CD4-positive, alpha-beta T cell treated with Interferon gamma for 1 hour (primary cell): ENCODE measurements at regions not wholly inside any gene's neighbourhood (a gene's known extent, or its start where the extent isn't known, plus 50 kb on each side); places are given as distances from the start of the nearest gene placed in this dataset.

Source experiments
- DNase-seq: peaks from one replicate; pipeline ENCODE4 v3.0.0-alpha.2; 2020

DNA sequence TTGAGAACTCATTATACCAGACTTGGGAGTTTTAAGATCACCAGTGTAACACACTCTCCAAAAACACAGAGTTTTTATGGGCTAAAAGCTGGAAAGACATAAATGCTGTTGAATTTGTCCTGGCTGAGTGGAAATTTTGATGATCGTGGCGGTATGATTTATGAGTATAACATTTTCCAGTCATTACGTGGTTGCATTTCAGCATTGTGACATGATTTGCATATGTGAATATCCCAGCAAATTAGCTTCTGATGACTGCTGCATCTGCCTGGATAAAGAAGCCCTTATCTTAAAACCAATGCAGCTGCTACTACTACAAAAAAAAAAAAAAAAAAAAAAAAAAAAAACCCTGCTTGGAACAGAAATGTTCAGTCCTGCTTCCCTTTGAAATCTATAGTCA lies 850.9 kb downstream of the TFAP2A start:
- no peak for DNase-seq

DNA sequence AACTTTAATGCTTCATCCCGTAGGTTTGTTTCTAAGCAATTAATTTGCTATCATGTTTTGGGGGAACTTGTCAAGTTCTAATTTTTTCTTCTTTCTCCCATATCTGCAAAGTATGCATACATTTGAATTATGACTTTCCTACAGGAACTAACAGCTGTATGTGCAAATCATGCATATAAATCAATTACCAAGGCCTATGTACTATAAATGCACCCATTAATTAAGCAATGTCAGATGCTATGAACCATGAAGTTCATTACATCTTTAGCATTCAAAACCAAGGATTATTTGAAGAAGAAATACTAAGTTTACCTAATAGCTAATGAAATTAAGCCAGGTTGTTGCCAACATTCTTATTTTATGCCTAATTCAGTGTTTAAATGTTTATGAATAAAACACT lies 851.3 kb downstream of the TFAP2A start:
- no peak for DNase-seq

DNA sequence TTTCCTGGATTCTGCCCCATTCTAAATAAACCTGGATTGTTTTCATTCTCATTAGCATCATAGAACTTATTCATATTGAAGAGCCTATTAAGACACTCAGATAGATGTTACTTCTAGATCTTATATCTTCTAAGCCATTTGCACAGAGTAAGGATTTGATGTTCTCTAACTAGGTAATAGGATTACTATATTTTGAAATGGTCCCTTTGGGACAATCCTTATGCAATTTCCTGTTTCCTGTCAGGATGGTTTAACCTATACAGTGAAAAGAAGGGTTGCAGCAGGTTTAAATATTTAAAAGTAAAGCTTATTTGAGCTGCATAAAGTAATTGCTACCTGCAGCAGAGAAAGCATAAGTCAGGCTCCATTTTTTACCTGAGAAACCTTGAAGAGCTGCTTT lies 860.1 kb downstream of the TFAP2A start:
- DNase-seq, result no peak

DNA sequence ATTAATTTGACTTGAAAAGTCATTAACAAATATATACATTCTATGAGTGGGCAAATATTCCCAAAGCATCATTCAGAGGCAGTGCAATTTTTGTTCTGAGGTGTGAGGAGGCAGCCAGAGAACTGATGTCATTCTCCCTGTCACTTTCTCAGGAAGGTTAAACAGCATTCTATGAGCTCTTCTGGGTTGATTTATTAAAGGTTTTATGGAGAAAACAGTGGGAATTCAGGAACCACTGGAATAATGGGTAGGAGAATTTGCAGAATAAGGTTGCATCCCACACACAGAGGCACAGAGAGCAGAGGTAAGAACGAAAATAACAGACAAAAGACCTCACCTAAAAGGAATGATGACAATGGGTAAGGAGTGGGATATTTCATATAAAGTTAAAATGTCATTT lies 860.6 kb downstream of the TFAP2A start:
- DNase-seq, result no peak

DNA sequence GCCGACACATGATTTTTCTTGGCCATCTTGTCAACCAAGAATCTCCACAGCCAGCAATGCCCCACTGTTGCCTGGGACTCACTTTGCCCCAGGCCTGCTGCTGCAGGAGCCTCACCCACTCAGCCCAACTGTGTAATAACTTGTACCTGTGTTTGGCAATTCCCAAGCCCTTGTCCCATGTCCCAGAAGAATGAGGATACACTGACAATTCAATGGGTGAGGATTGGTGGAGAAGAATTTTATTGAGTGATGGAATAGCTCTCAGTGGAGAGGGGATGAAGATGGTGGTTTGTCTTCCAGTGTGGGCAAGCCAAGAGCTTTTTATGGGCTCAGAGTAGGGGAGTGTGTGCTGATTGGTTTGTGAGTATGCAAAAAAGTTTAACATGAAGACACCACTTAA lies 861.9 kb downstream of the TFAP2A start:
- no peak for DNase-seq

DNA sequence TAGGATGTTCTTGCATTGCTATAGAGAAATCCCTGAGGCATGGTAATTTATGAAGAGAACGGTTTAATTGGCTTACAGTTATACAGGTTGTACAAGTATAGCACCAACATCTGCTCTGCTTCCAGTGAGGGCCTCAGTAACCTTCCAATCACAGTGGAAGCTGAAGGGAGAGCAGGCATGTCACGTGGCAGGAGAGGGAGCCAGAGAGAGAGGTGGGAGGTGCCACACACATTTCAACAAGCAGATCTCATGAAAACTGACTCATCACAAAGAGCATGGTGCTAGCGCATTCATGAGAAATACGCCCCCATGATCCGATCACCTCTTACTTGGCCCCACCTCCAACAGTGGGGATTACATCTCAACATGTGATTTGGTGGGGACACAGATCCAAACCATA lies 871.2 kb downstream of the TFAP2A start:
- DNase-seq, result no peak

DNA sequence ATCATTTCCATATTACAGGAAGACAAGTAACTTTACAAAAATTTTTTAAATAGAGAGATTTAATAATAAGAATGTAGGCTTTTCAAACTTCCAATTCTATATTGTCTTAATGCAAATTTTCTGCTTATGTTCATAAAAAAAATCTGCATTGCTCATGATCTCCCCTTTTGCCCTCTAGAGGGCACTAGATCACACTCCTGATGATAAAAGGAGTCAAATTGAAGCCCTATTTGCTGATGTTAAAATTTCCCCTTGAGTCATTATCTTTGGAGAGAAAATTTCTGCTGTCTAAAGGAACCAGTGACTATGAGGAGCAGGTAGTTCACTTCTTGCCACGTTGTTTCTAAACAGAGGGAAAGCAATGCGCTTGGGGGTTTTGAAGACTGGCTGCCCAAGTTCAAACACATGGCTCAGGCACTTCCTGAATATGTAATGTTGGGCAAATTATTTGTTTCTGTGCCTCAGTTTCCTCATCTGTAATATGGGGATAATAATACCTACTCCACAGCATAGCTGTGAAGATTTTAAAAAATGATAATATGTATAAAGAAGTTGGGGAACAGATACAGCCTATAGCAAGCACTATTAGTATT lies 874.2 kb downstream of the TFAP2A start:
- no peak for DNase-seq

DNA sequence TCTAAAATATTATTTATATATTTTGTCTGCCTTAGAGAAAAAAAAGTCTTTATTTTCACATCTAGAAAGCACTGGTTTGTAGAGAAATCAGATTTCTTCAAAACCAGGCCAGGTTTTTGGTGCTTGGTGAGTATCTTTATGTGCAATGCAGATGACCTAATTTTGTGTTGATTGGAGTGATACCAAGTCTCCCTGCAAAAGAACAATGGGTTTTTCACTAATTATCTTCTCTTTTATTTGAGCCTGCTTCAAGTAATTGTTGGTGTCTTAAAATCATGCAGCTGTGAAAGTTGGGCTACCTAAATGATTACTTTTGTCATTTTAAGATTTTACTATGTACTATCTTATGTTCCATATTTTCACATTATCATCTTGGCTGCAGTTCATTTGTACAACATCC lies 874.7 kb downstream of the TFAP2A start:
- no peak for DNase-seq

DNA sequence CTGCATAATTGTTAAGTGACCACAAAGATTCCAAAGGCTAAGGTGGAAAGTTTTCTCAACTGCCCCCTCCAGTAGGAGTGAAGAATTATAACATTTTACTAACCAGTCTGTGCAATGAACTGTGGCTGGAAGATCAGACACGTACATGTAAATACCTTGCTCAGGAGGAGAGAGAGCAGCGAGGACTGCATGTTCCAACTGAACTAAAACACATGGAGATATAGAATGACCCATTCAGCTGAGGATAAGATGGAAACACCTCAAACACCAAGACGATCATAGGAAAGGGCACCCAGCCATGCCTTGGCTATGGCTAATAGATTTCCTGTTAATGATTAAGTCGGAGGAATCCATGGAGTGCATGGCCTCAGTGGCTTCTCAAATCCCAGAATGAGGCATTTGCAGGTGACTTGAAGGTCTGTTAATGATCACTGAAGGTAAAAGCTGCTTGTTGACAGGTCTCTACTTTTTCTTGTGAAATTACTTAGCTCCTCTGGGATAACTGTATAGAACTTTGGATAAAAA lies 875.6 kb downstream of the TFAP2A start:
- DNase-seq, result no peak

DNA sequence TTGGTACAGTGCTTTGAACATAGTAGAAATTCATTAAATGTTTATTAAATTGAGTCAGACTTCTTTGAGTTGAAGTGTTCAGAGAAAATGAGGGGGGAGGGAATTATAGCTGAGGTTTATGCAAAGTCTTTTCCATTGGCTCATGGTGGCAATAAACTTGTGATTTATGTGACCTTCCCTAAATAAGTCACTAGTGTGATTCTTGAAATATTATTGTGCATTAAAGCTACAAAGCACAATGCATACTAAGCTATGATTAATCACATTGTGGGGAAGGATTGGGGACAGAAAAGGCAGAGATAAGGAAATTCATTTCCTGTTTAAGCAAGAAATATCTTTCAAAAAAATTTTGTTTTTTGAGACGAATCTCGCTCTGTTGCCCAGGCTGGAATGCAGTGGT lies 877.5 kb downstream of the TFAP2A start:
- DNase-seq, result no peak

DNA sequence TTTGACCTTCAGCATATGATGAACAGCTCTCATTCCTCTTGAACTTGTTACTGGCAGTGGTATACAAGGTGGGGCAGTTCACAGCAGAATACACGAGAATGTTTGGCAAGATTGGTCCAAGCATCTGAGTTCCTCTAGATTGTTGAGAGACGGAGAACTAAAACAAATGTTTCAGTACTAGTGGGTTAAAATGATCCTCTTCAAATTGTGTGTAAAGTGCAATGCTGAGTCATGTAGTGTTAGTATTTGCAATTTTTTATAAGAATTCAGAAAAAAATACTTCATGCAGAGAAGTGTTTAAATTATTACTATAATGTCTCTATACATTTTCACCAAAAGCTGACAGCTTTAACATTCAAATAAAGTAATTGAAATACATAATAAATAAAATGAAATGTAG lies 879.8 kb downstream of the TFAP2A start:
- no peak for DNase-seq

DNA sequence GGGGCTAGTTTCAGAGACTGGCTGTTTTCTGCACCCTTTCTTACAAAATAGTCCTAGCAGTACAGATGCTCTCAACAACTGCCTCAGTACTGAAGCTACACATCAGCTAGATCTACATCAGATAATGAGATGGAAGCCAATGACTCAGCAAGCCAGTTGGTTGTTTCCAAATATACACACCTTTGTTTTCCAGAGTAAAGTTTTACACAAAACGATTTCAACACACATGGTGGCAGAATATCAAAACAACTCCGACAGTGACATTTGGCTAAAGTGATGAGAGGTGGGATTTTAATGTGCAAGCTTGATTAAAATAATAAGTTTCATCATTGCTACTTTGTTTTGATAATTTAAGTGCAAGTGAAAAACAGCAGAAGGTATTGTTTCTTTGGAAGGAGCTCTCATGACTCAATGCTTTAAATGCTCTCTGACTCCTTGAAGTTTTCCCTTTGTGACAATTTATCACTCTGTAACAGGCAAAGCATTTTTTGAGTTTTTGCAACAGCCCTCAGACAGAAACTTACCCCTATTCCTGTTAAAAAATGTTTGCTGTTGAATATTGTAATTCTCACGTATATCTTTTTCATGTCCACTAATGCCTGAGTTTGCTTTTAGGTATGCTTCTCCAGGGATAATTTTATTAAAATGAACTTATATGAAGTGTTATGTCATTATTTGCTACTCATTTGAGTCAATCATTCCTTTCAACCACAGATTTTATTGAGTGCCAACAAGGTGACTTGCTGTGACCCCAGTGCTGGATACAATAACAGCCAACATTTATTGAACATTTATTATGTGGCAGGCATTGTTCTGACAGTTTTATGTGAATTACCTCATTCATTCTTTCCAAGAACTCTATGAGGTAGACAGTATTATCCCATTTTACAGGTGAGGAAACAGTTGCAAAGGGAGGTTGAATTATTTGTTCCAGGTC lies 882.0 kb downstream of the TFAP2A start:
- no peak for DNase-seq

DNA sequence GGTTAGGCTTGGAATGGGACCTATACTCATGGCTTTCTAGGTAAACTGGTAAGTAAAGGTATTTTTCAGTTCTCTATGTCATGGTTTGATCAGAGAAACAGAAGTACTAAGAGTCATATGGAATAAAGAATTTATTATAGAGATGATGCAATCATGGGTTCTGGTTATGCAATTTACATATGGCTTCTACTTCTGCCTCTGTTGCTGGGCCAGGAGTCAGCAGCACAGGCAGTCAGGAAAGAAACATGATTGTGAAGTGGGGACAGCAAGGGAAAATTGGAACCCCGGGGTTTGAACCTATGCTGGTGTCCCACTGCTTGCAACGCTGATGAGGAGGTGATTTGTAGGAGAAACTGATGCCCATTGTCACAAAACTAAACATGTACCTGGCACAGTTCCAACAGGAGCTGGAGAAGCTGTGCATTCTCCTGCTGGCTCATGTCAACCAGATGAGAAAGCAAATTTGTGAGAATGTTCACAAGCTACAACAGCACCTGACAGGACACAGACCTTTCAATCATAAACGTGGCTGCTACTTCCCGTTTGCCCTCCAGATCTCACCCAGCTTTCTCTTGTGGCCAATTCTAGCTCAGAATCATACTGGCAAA lies 887.1 kb downstream of the TFAP2A start:
- no peak for DNase-seq

DNA sequence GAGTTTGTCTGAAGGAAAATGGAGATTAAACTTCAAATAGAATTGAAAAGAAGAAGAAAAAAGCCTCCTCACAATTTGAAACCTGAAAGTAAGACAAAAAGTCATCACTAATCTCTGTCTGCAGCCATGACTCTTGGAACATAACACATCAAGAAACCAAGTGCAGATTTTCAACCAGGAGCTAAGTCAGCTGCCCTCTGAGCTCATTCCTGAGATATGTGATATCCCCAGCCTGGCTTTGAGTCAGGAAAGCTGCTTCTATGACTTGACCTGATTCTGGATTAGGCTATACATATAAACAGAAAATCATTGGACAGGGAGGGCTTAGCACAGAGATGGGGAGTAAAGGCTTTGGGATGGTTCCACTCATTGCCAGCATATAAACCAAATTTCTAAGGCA lies 891.4 kb downstream of the TFAP2A start:
- no peak for DNase-seq

DNA sequence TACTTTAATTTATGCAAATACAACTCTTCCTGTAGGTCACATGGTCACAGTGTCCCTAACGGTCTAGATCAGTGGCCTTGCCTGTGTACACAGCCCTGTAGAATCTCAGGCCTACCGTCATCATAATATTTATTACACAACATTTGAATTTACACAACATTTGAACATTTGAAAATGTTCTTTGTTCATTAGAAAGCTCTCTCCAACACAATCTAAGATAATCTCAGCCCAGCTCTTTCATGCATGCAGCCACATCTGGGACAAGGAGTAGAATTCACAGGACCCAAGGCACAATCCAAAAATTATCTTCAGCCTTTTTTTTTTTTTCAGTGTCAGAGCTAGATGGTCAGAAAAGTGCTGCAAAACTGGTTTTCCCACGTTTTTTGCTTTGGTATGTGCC lies 892.8 kb downstream of the TFAP2A start:
- DNase-seq, result no peak

DNA sequence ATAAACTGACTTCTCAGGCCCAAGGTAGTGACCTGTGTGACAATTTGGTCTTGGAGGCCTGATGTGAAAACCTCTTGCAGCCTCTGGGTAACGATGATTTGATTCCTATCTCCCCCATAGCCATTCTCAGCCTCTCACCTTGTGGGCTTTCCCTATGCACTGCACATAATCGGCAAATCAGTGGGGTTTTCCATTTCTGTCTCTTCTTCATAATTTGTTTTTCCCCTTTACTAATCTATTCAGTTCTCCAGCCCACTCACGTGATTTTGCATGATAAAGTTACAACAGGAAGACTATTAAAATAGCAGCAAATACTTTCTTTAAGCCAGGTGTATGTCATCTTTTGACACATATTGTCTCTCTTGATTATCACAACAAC lies 893.7 kb downstream of the TFAP2A start:
- no peak for DNase-seq

DNA sequence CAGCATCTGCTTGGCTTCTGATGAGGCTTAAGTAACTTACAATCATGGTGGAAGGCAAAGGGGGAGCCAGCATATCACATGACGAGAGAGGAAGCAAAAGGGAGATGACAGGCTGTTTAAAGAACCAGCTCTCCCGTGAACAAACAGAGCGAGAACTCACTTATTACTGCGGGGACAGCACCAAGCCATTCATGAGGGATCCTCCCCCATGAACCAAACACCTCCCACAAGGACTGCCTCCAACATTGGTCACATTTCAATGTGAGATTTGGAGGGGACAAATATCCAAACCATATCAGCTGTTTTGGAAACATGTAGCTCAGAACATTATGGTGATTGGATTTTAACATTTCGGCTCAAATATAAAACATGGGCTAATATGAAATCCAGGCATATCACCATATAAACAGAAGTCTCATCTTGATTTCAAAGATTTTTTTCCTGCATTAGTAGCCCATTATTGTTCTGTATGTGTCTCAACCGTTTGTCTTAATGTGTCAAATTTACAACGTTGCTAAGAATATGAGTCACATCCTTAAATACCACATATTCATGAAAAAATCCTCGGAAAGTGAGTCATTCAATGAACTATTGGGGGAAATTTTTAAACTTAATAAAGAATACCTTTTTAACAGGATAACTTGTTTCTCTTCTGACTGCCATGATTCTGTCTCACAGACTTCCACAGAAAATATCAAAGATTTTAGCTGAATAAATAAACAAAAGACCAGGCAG lies 894.3 kb downstream of the TFAP2A start:
- DNase-seq, result no peak

DNA sequence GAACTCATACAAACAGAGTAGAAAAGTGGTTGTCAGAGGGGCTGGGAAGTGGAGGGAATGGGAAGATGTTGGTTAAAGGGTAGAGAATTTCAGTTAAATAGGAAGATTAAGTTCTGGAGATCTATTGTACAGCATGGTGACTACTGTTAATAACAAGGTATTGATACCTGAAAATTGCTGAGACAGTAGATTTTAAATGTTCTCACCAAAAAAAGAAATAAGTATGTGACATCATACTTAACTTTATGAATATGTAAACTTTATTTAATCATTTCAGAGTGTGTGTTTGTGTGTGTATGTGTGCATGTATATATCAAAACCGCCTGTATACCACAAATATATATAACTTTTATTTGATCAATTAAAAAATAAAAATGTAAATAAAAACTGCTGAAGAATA lies 896.4 kb downstream of the TFAP2A start:
- DNase-seq, result no peak

DNA sequence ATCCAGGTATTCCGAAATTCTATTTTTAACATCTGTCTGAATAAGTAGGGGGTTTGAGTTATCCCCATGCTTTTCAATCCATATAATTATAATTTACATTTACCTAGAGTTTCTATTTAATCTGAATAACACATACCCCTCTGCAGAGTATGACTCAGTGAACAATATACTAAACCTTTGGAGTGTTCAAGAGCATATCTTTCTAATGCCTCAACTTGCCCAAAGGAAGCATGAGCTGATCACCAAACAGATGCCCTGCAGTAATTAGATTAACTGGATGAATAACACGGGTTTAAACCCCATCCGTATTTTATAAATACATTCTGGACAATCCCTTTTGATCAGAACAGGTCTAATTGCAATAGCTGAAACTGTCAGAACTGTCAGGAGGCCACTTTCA lies 897.1 kb downstream of the TFAP2A start:
- no peak for DNase-seq

DNA sequence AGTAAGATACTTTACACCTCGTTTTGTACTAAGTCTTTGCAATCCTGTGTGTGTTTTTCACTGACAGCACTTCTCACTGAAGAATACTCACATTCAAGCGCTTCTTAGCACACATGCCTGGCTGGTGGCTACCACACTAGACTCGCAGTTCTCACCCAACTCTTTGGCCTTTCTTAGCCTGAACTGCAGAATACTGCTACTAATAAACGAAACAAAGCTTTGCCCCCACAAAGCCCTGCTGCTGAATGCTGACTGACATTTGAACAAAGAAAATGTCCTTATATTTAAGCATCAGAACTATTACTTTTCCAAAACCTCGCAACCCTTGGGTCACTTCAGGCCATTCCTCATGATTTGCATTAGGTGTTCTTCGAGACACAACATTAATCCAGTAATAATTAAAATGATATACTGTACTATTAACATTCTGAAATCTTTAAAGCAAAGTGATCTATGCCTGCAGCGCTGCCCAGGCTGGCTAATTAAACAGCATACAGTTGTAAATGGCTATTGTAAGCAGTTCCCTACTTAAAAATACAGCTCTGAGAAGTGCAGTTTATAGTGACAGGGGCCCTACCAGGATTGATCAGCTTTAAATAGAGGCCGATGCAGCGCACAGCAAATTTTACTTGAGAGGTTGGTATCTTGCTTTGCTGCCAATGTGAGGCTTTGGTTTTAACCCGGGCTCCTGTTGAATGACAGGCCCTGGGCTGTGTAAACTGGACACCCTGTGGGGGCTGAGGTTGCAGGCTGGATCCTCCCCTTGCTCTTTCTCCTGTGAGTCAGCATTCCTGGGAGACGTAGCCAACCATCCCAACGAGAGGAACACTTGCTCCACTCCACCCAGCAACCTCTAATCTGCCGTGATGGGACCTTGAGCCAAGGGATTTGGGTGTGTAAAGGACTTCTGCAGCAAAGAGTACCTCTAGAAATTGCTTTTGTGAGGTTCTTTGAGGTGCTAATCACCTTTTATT lies 899.0 kb downstream of the TFAP2A start:
- DNase-seq, result no peak

DNA sequence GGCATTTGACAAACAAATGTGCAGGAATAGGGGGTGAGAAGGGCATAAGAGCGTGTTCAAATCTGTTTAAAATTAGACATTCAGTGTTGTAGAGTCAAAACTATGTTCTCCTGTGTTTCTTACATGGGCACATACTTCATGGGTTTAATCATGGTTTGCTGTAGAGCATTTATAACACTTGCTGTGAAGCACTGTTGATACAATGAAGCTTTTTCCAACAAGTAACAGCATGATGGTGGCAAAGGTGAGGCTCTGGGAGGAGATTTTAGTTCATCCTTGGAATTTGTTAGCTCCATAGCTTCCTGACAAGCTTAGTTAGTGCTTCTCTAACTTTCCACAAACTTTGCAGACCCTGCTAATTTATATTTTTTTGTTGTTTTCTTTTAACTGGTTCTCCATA lies 900.7 kb downstream of the TFAP2A start:
- DNase-seq, result no peak

DNA sequence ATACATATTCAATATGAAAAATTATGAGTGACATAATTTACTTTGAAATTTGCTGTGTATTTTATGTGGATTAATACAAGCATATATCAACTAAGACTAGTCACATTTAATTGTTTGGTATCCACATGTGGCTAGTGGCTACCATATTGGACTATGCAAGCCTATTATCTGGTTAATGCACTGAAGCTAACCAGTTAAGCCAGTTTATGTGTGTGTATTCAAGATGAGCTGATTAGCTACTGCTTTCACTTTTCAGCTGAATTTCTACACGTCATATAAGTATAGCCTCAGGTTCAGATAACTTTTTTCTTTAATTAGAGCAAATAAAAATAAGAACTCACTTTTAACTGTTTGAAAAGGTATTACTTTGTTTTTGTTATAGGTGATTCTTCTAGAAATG lies 903.7 kb downstream of the TFAP2A start:
- DNase-seq, result no peak
